ENCODE measurements at regions not wholly inside any gene's neighbourhood (a gene's known extent, or its start where the extent isn't known, plus 50 kb on each side); places are given as distances from the start of the nearest gene placed in this dataset.

DNA sequence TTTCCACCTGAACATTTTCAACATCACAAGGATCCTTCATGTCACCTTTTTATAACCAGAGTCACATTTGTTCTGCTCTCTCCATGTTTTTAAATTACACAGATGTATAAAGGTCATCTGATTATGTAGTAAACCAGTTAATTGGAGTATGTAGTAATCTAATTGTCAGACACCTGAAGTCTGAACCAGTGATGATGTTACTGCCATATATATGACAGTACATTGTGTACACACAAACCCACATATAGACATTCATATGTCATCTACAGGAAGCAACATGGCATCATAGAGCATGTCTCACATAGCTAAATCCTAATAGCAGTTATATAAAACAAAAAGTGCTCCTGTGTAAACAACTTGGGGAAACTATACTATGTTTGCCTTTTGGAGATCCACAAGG is 95.9 kb upstream of the PRR23C start:
- Histone ChIP-seq H3K4ac (ENCODE audit: low read depth, low read length) (no peak overlapping the region), H4K8ac (ENCODE audit: low read depth in 2 of 2, low read length in 2 of 2) (no peak overlapping the region), H2AK5ac (ENCODE audit: low read depth, low read length) (no peak overlapping the region), H3K36me3 (ENCODE audit: control insufficient read depth, insufficient read depth, low read length) (no peaks in the 10 kb centered on the region), H3K9me3 (ENCODE audit: control insufficient read depth, insufficient read depth, low read length) (no peaks in the 10 kb centered on the region), H3K4me1 (ENCODE audit: control insufficient read depth, insufficient read depth, low read length) (no peaks in the 10 kb centered on the region), H2BK5ac (ENCODE audit: low read depth, low read length, poor library complexity, severe bottlenecking) (no peak overlapping the region), H3K27me3 (ENCODE audit: control insufficient read depth, insufficient read depth, low read length) (peaks cover 2% of the 10 kb centered on the region), H4K20me1 (ENCODE audit: insufficient read depth, low read length) (no peaks in the 10 kb centered on the region), H3K18ac (ENCODE audit: low read depth, low read length) (no peak overlapping the region), H4K5ac (ENCODE audit: low read depth, low read length) (no peak overlapping the region), H3K79me1 (ENCODE audit: low read depth in 1 of 2, low read length in 2 of 2) (no peaks in the 10 kb centered on the region), H3K4me3 (ENCODE audit: insufficient read depth, low read depth, low read length) (no peak overlapping the region), H3K14ac (replicated peaks; ENCODE audit: low read depth, low read length) (no peak overlapping the region), H3K27ac (ENCODE audit: insufficient read depth, low read length) (no peak overlapping the region), H3K23ac (ENCODE audit: low read depth, low read length) (no peak overlapping the region), H2AK9ac (replicated peaks; ENCODE audit: low read depth, low read length, poor library complexity) (no peak overlapping the region), H2BK120ac (ENCODE audit: low read depth, low read length) (no peak overlapping the region), H3K4me2 (ENCODE audit: low read depth, low read length) (no peak overlapping the region), H2AFZ (replicated peaks; ENCODE audit: low read length, poor library complexity) (no peak overlapping the region), H3K56ac (ENCODE audit: extremely low read depth, insufficient read depth, low read length) (no peak overlapping the region), H3K9me1 (ENCODE audit: insufficient read depth, low read length) (no peaks in the 10 kb centered on the region), H2BK20ac (ENCODE audit: low read depth, low read length) (no peak overlapping the region), H2BK15ac (ENCODE audit: low read depth, low read length) (no peak overlapping the region), H3K9ac (ENCODE audit: low read depth, low read length) (no peak overlapping the region), H4K91ac (ENCODE audit: insufficient read depth, low read depth, low read length) (no peak overlapping the region)
- ChIA-PET POLR2A (ENCODE audit: unreplicated experiment) (no interaction called here), CTCF (interaction anchor here (0.6 kb wide), 1 partner anchor 13 kb away, joined by 3 read pairs; no protein-coding TSS in a partner anchor)
- BruUV-seq (replicated peaks), result no TSS peak
- ATAC-seq (ENCODE audit: low read depth) (no peak), DNase-seq (no peak)
- in situ Hi-C loops (cut with MboI; ENCODE audit: low sequenced_read_pairs), result no loop called here
- dilution Hi-C loops (cut with HindIII; ENCODE audit: low sequenced_read_pairs, unreplicated experiment), result no loop called here
- TF ChIP-seq RFX5 (IDR thresholded peaks at IDR 0.05; ENCODE audit: low read depth, low read length), result no peak
- no peak for TF ChIP-seq POLR2A (IDR thresholded peaks at IDR 0.05; ENCODE audit: low read depth, low read length)
- TF ChIP-seq NFE2L2 (IDR thresholded peaks at IDR 0.05; ENCODE audit: low read depth, low read length), result no peak
- TF ChIP-seq, protein P1, sequence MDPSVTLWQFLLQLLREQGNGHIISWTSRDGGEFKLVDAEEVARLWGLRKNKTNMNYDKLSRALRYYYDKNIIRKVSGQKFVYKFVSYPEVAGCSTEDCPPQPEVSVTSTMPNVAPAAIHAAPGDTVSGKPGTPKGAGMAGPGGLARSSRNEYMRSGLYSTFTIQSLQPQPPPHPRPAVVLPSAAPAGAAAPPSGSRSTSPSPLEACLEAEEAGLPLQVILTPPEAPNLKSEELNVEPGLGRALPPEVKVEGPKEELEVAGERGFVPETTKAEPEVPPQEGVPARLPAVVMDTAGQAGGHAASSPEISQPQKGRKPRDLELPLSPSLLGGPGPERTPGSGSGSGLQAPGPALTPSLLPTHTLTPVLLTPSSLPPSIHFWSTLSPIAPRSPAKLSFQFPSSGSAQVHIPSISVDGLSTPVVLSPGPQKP (IDR thresholded peaks at IDR 0.05; ENCODE audit: borderline replicate concordance, low read depth, low read length), result no peak
- TF ChIP-seq USF2 (IDR thresholded peaks at IDR 0.05; ENCODE audit: low read depth, low read length), result no peak
- no peak for TF ChIP-seq BHLHE40 (IDR thresholded peaks at IDR 0.05; ENCODE audit: low read depth, low read length)
- no peak for TF ChIP-seq CEBPB (IDR thresholded peaks at IDR 0.05; ENCODE audit: low read depth, low read length)
- TF ChIP-seq FOS (IDR thresholded peaks at IDR 0.05; ENCODE audit: low read depth, low read length), result no peak
- no peak for TF ChIP-seq MAZ (IDR thresholded peaks at IDR 0.05; ENCODE audit: borderline replicate concordance, low read depth, low read length)
- TF ChIP-seq SMC3 (IDR thresholded peaks at IDR 0.05; ENCODE audit: low read depth, low read length), result no peak
- TF ChIP-seq MXI1 (IDR thresholded peaks at IDR 0.05; ENCODE audit: borderline replicate concordance, low read depth, low read length), result no peak
- intact Hi-C loops (cut with micrococcal nuclease), result no loop called here

Data from IMR-90 (cell line).